ENCODE measurements at regions not wholly inside any gene's neighbourhood (a gene's known extent, or its start where the extent isn't known, plus 50 kb on each side); places are given as distances from the start of the nearest gene placed in this dataset.

DNA sequence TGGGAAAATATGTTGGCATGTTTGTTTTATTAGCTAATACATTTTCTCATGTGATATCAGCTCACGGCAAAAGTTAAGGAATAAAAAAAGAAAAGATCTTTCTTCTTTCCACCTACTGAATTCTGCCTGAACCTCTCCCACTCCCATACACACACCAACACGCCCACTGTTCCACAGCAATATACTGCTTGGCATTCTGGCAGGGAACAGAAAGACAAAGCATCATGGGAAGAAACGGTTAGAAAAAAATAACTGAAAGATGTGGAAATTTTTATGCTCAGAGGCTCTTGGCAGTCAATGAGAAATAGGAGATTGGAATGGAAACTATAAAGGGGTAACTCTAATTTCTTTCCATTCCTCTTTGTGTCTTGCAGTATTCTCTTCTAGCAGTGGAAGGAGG, 268.5 kb downstream of the FOXG1 start:
- TF ChIP-seq, protein P1, sequence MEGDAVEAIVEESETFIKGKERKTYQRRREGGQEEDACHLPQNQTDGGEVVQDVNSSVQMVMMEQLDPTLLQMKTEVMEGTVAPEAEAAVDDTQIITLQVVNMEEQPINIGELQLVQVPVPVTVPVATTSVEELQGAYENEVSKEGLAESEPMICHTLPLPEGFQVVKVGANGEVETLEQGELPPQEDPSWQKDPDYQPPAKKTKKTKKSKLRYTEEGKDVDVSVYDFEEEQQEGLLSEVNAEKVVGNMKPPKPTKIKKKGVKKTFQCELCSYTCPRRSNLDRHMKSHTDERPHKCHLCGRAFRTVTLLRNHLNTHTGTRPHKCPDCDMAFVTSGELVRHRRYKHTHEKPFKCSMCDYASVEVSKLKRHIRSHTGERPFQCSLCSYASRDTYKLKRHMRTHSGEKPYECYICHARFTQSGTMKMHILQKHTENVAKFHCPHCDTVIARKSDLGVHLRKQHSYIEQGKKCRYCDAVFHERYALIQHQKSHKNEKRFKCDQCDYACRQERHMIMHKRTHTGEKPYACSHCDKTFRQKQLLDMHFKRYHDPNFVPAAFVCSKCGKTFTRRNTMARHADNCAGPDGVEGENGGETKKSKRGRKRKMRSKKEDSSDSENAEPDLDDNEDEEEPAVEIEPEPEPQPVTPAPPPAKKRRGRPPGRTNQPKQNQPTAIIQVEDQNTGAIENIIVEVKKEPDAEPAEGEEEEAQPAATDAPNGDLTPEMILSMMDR (IDR thresholded peaks at IDR 0.05; ENCODE audit: low read depth, low read length) = no peak
- TF ChIP-seq EZH2phosphoT487 (IDR thresholded peaks at IDR 0.05; ENCODE audit: low read depth) = no peak

All from OCI-LY3 (cell line).